ENCODE measurements at regions not wholly inside any gene's neighbourhood (a gene's known extent, or its start where the extent isn't known, plus 50 kb on each side); places are given as distances from the start of the nearest gene placed in this dataset.

DNA sequence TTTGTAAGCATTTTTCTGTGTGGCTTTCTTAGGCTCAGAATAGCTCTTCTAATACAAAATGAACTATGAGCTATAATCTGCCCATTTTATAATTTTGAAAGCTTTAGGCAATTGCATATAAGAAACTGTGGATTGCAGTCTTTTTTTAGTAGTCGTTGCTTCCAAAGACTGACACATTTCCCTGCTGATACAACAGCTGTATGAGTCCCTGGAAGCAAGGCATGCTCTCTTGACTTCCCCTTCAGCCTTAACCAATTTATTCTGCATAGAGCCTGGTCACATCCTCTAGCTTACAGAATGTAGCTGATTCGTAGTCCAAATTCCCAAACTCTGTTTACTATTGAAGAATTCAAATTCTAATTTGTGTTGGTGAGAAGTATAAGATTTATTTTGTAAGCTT, 155.3 kb upstream of the EYA4 start:
- TF ChIP-seq POLR2A (IDR thresholded peaks at IDR 0.05) (no peak), EP300 (IDR thresholded peaks at IDR 0.05) (no peak), POLR2AphosphoS5 (IDR thresholded peaks at IDR 0.05) (no peak)
- TF ChIP-seq, protein P1, sequence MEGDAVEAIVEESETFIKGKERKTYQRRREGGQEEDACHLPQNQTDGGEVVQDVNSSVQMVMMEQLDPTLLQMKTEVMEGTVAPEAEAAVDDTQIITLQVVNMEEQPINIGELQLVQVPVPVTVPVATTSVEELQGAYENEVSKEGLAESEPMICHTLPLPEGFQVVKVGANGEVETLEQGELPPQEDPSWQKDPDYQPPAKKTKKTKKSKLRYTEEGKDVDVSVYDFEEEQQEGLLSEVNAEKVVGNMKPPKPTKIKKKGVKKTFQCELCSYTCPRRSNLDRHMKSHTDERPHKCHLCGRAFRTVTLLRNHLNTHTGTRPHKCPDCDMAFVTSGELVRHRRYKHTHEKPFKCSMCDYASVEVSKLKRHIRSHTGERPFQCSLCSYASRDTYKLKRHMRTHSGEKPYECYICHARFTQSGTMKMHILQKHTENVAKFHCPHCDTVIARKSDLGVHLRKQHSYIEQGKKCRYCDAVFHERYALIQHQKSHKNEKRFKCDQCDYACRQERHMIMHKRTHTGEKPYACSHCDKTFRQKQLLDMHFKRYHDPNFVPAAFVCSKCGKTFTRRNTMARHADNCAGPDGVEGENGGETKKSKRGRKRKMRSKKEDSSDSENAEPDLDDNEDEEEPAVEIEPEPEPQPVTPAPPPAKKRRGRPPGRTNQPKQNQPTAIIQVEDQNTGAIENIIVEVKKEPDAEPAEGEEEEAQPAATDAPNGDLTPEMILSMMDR (IDR thresholded peaks at IDR 0.05) = no peak
